ENCODE measurements at regions not wholly inside any gene's neighbourhood (a gene's known extent, or its start where the extent isn't known, plus 50 kb on each side); places are given as distances from the start of the nearest gene placed in this dataset.
"Not testable (repeated sequence)": the region's sequence is repeated elsewhere in the genome, so short reads cannot be mapped to it uniquely, and the experiment has no call there.

GRCh38 chr7:32221056-32221455, 150.8 kb upstream of the PDE1C start:
- Histone ChIP-seq H3K27ac (ENCODE audit: low read length) (no peak overlapping the region), H3K4me1 (ENCODE audit: insufficient read depth, low read length) (no peaks in the 10 kb centered on the region), H4K20me1 (ENCODE audit: insufficient read depth, low read length) (no peaks in the 10 kb centered on the region), H3K4me2 (ENCODE audit: insufficient read depth, low read length) (no peak overlapping the region), H3K79me2 (ENCODE audit: insufficient read depth, low read length) (no peaks in the 10 kb centered on the region), H3K4me3 (ENCODE audit: low read depth in 1 of 2, low read length in 2 of 2) (no peak overlapping the region), H3K27me3 (ENCODE audit: insufficient read depth, low read length, poor library complexity) (no peaks in the 10 kb centered on the region), H3K36me3 (ENCODE audit: insufficient read depth, low read length) (no peaks in the 10 kb centered on the region), H2AFZ (ENCODE audit: low read depth, low read length) (no peak overlapping the region), H3K9me3 (ENCODE audit: insufficient read depth, low read length, severe bottlenecking) (no peaks in the 10 kb centered on the region), H3K9ac (ENCODE audit: low read depth, low read length) (no peak overlapping the region)
- ATAC-seq (ENCODE audit: insufficient read depth, low read depth), result no peak
- no peak for TF ChIP-seq EZH2 (IDR thresholded peaks at IDR 0.05; ENCODE audit: borderline replicate concordance, low read depth, low read length, severe bottlenecking)
- TF ChIP-seq CTCF (IDR thresholded peaks at IDR 0.05; ENCODE audit: borderline replicate concordance, extremely low read depth, low read length, poor library complexity, severe bottlenecking), result no peak
- DNase-seq, result no peak

- not testable (repeated sequence) for H3K9ac ChIP-seq (ENCODE audit: low read depth, low read length); H4K20me1 ChIP-seq (ENCODE audit: insufficient read depth, low read length); H3K79me2 ChIP-seq (ENCODE audit: insufficient read depth, low read length); ATAC-seq (ENCODE audit: insufficient read depth, low read depth); H3K27me3 ChIP-seq (ENCODE audit: insufficient read depth, low read length, poor library complexity); H3K4me3 ChIP-seq (ENCODE audit: low read depth in 1 of 2, low read length in 2 of 2); H3K9me3 ChIP-seq (ENCODE audit: insufficient read depth, low read length, severe bottlenecking); DNase-seq; H3K4me2 ChIP-seq (ENCODE audit: insufficient read depth, low read length); H2AFZ ChIP-seq (ENCODE audit: low read depth, low read length); H3K36me3 ChIP-seq (ENCODE audit: insufficient read depth, low read length); H3K4me1 ChIP-seq (ENCODE audit: insufficient read depth, low read length); H3K27ac ChIP-seq (ENCODE audit: low read length)
Observed at GRCh38 chr7:32219831-32220230, 149.6 kb upstream of the PDE1C start.

- Histone ChIP-seq H2AFZ (ENCODE audit: low read depth, low read length) (no peak overlapping the region), H3K4me2 (ENCODE audit: insufficient read depth, low read length) (no peak overlapping the region), H4K20me1 (ENCODE audit: insufficient read depth, low read length) (no peaks in the 10 kb centered on the region), H3K36me3 (ENCODE audit: insufficient read depth, low read length) (no peaks in the 10 kb centered on the region), H3K9me3 (ENCODE audit: insufficient read depth, low read length, severe bottlenecking) (no peaks in the 10 kb centered on the region), H3K27ac (ENCODE audit: low read length) (no peak overlapping the region), H3K9ac (ENCODE audit: low read depth, low read length) (no peak overlapping the region), H3K4me1 (ENCODE audit: insufficient read depth, low read length) (no peaks in the 10 kb centered on the region), H3K4me3 (ENCODE audit: low read depth in 1 of 2, low read length in 2 of 2) (no peak overlapping the region), H3K27me3 (ENCODE audit: insufficient read depth, low read length, poor library complexity) (no peaks in the 10 kb centered on the region), H3K79me2 (ENCODE audit: insufficient read depth, low read length) (no peaks in the 10 kb centered on the region)
- TF ChIP-seq EZH2 (IDR thresholded peaks at IDR 0.05; ENCODE audit: borderline replicate concordance, low read depth, low read length, severe bottlenecking), result no peak
- TF ChIP-seq CTCF (IDR thresholded peaks at IDR 0.05; ENCODE audit: borderline replicate concordance, extremely low read depth, low read length, poor library complexity, severe bottlenecking), result no peak
- DNase-seq (no peak), ATAC-seq (ENCODE audit: insufficient read depth, low read depth) (no peak)
Observed at GRCh38 chr7:32219416-32219815, 149.2 kb upstream of the PDE1C start.

GRCh38 chr7:32218741-32219288, 148.6 kb upstream of the PDE1C start:
- no peak overlapping the region for H3K4me3 ChIP-seq (ENCODE audit: low read depth in 1 of 2, low read length in 2 of 2)

More at GRCh38 chr7:32218741-32219288, 148.6 kb upstream of the PDE1C start:
- Histone ChIP-seq H3K36me3 (ENCODE audit: insufficient read depth, low read length) (no peaks in the 10 kb centered on the region), H4K20me1 (ENCODE audit: insufficient read depth, low read length) (no peaks in the 10 kb centered on the region), H2AFZ (ENCODE audit: low read depth, low read length) (no peak overlapping the region), H3K9ac (ENCODE audit: low read depth, low read length) (no peak overlapping the region), H3K27me3 (ENCODE audit: insufficient read depth, low read length, poor library complexity) (no peaks in the 10 kb centered on the region), H3K27ac (ENCODE audit: low read length) (no peak overlapping the region), H3K79me2 (ENCODE audit: insufficient read depth, low read length) (no peaks in the 10 kb centered on the region), H3K4me1 (ENCODE audit: insufficient read depth, low read length) (no peaks in the 10 kb centered on the region), H3K4me2 (ENCODE audit: insufficient read depth, low read length) (no peak overlapping the region), H3K9me3 (ENCODE audit: insufficient read depth, low read length, severe bottlenecking) (no peaks in the 10 kb centered on the region)
- no peak for ATAC-seq (ENCODE audit: insufficient read depth, low read depth)
- DNase-seq, result no peak
- no peak for TF ChIP-seq CTCF (IDR thresholded peaks at IDR 0.05; ENCODE audit: borderline replicate concordance, extremely low read depth, low read length, poor library complexity, severe bottlenecking)
- no peak for TF ChIP-seq EZH2 (IDR thresholded peaks at IDR 0.05; ENCODE audit: borderline replicate concordance, low read depth, low read length, severe bottlenecking)

Data from DND-41 (cell line).